ENCODE measurements at regions not wholly inside any gene's neighbourhood (a gene's known extent, or its start where the extent isn't known, plus 50 kb on each side); places are given as distances from the start of the nearest gene placed in this dataset.

GRCh38 chr2:180161415-180161814 is 154.3 kb upstream of the CWC22 start:
- no peak for TF ChIP-seq CTCF (IDR thresholded peaks at IDR 0.05; ENCODE audit: insufficient read depth, low read length)
- H3K4me3 ChIP-seq (ENCODE audit: low read depth, low read length): no peak overlapping the region
- DNase-seq (ENCODE audit: low read depth): no peak

GRCh38 chr2:180159921-180160320 is 152.8 kb upstream of the CWC22 start:
- no peak for DNase-seq (ENCODE audit: low read depth)
- H3K4me3 ChIP-seq (ENCODE audit: low read depth, low read length): no peak overlapping the region
- no peak for TF ChIP-seq CTCF (IDR thresholded peaks at IDR 0.05; ENCODE audit: insufficient read depth, low read length)

- no peak for DNase-seq (ENCODE audit: low read depth)
Measured at GRCh38 chr2:180158961-180159360, 151.9 kb upstream of the CWC22 start.

GRCh38 chr2:180156651-180157050 is 149.6 kb upstream of the CWC22 start:
- TF ChIP-seq CTCF (IDR thresholded peaks at IDR 0.05; ENCODE audit: insufficient read depth, low read length): no peak
- H3K4me3 ChIP-seq (ENCODE audit: low read depth, low read length): no peak overlapping the region
- no peak for DNase-seq (ENCODE audit: low read depth)

More at GRCh38 chr2:180158961-180159360, 151.9 kb upstream of the CWC22 start:
- no peak for TF ChIP-seq CTCF (IDR thresholded peaks at IDR 0.05; ENCODE audit: insufficient read depth, low read length)
- no peak overlapping the region for H3K4me3 ChIP-seq (ENCODE audit: low read depth, low read length)

GRCh38 chr2:180150606-180151005 is 143.5 kb upstream of the CWC22 start:
- no peak overlapping the region for H3K4me3 ChIP-seq (ENCODE audit: low read depth, low read length)
- DNase-seq (ENCODE audit: low read depth): no peak
- no peak for TF ChIP-seq CTCF (IDR thresholded peaks at IDR 0.05; ENCODE audit: insufficient read depth, low read length)

GRCh38 chr2:180146541-180146940 is 139.4 kb upstream of the CWC22 start:
- no peak overlapping the region for H3K4me3 ChIP-seq (ENCODE audit: low read depth, low read length)
- DNase-seq (ENCODE audit: low read depth): no peak
- no peak for TF ChIP-seq CTCF (IDR thresholded peaks at IDR 0.05; ENCODE audit: insufficient read depth, low read length)

GRCh38 chr2:180146114-180146513 is 139.0 kb upstream of the CWC22 start:
- DNase-seq (ENCODE audit: low read depth): no peak
- H3K4me3 ChIP-seq (ENCODE audit: low read depth, low read length): no peak overlapping the region
- TF ChIP-seq CTCF (IDR thresholded peaks at IDR 0.05; ENCODE audit: insufficient read depth, low read length): no peak

Measured in fibroblast of the aortic adventitia (primary cell).